ENCODE measurements at regions not wholly inside any gene's neighbourhood (a gene's known extent, or its start where the extent isn't known, plus 50 kb on each side); places are given as distances from the start of the nearest gene placed in this dataset.

DNA sequence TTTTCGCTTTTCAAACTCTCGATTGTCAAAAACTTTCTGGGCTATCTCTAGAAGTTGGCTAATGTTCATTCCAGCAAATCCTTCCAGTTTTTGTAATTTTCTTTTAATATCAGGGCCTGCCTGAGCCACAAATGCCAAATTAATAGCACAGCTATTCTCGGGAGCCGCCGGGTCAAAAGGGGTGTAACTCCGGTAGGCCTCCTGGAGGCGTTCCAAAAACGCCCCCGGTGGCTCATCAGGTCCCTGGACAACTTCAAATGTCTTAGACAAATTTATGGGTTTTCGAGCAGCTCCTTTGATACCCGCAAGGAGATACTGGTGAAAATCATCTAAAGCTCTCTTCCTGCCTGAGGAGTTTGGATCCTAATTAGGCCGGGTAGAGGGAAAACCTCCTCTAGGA lies 117.9 kb upstream of the PZP start:
- H3K9me3 ChIP-seq (ENCODE audit: low read length) = no peaks in the 10 kb centered on the region
- POLR2A ChIA-PET = no interaction called here
- no TSS peak for BruUV-seq (replicated peaks)
- CTCF ChIA-PET (ENCODE audit: unreplicated experiment) = no interaction called here
- TF ChIP-seq EZH2phosphoT487 (IDR thresholded peaks at IDR 0.05; ENCODE audit: borderline replicate concordance, low read depth, low read length) = no peak
- TF ChIP-seq, protein P1, sequence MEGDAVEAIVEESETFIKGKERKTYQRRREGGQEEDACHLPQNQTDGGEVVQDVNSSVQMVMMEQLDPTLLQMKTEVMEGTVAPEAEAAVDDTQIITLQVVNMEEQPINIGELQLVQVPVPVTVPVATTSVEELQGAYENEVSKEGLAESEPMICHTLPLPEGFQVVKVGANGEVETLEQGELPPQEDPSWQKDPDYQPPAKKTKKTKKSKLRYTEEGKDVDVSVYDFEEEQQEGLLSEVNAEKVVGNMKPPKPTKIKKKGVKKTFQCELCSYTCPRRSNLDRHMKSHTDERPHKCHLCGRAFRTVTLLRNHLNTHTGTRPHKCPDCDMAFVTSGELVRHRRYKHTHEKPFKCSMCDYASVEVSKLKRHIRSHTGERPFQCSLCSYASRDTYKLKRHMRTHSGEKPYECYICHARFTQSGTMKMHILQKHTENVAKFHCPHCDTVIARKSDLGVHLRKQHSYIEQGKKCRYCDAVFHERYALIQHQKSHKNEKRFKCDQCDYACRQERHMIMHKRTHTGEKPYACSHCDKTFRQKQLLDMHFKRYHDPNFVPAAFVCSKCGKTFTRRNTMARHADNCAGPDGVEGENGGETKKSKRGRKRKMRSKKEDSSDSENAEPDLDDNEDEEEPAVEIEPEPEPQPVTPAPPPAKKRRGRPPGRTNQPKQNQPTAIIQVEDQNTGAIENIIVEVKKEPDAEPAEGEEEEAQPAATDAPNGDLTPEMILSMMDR (conservative IDR thresholded peaks at IDR 0.05; ENCODE audit: low read length) = no peak
- no peaks in the 10 kb centered on the region for H4K20me1 ChIP-seq (ENCODE audit: insufficient read depth, low read length)
- intact Hi-C loops (cut with micrococcal nuclease; ENCODE audit: unreplicated experiment) = loop anchor here (10.0 kb wide), 1 partner anchor 469 kb away; no protein-coding TSS in a partner anchor
- no peak for DNase-seq (ENCODE audit: low spot score)
- no peak overlapping the region for H3K4me3 ChIP-seq (ENCODE audit: low read depth, low read length, poor library complexity, severe bottlenecking)
- no peak overlapping the region for H3K4me2 ChIP-seq (ENCODE audit: low read length)
- H3K36me3 ChIP-seq (ENCODE audit: insufficient read depth, low read length) = no peaks in the 10 kb centered on the region; the same call in none of the 2 replicates
- no peaks in the 10 kb centered on the region for H3K9me2 ChIP-seq (ENCODE audit: insufficient read depth, low read length)
- H2AFZ ChIP-seq (ENCODE audit: low read length) = no peak overlapping the region
- H3K79me2 ChIP-seq (ENCODE audit: insufficient read depth, low read depth, low read length) = no peaks in the 10 kb centered on the region
- H3K4me1 ChIP-seq (ENCODE audit: insufficient read depth, low read length, poor library complexity, severe bottlenecking) = no peaks in the 10 kb centered on the region
- no peak overlapping the region for H3K27ac ChIP-seq (ENCODE audit: low read depth, low read length, poor library complexity, severe bottlenecking)

DNA sequence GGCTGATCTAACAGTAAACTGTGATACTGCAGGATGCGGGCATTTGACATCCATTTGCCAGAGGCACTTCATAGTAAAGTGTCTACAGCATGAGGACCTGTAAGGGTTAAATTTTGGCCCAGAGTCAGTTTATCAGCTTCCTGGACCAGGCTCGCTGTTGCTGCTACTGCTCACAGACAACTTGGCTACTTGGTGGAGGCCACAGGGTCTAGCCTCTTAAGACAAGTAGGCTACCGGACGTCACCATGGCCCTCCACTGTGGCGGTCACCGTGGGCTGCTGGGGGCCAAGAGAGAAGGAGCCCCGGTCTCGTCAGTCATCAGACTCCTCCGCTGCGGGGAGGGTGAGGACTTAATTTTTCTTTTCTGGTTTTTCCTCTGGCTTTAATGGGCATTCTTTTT lies 117.3 kb upstream of the PZP start:
- TF ChIP-seq, protein P1 (conservative IDR thresholded peaks at IDR 0.05; ENCODE audit: low read length) = no peak
- TF ChIP-seq EZH2phosphoT487 (IDR thresholded peaks at IDR 0.05; ENCODE audit: borderline replicate concordance, low read depth, low read length) = no peak
- intact Hi-C loops (cut with micrococcal nuclease; ENCODE audit: unreplicated experiment) = loop anchor here (10.0 kb wide), 1 partner anchor 469 kb away; no protein-coding TSS in a partner anchor

DNA sequence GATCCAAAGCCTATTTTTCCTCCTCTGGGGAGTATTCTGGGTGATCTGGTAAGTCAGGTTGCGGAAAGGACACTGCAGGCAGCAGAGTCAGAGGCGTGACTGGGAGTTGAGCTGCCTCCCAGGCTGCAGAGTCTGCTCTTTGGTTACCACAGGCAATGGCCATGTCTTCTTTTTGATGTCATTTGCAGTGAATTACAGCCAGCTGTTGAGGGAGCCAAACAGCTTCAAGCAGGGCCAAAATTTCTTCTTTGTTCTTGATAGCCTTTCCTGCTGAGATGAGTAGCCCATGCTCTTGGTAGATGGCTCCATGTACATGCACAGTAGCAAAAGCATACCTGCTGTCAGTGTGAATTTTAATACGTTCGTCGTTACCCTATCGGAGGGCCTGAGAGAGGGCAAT lies 116.6 kb upstream of the PZP start:
- Histone ChIP-seq H4K20me1 (ENCODE audit: insufficient read depth, low read length) (no peaks in the 10 kb centered on the region), H3K4me2 (ENCODE audit: low read length) (no peak overlapping the region), H3K79me2 (ENCODE audit: insufficient read depth, low read depth, low read length) (no peaks in the 10 kb centered on the region), H3K4me1 (ENCODE audit: insufficient read depth, low read length, poor library complexity, severe bottlenecking) (peaks cover 4% of the 10 kb centered on the region), H3K27ac (ENCODE audit: low read depth, low read length, poor library complexity, severe bottlenecking) (no peak overlapping the region), H2AFZ (ENCODE audit: low read length) (no peak overlapping the region), H3K9me2 (ENCODE audit: insufficient read depth, low read length) (no peaks in the 10 kb centered on the region), H3K9me3 (ENCODE audit: low read length) (no peaks in the 10 kb centered on the region), H3K36me3 (ENCODE audit: insufficient read depth, low read length) (no peaks in the 10 kb centered on the region; the same call in 1 of the 2 replicates), H3K4me3 (ENCODE audit: low read depth, low read length, poor library complexity, severe bottlenecking) (no peak overlapping the region)
- DNase-seq (ENCODE audit: low spot score) = no peak
- no TSS peak for BruUV-seq (replicated peaks)
- ChIA-PET CTCF (ENCODE audit: unreplicated experiment) (no interaction called here), POLR2A (no interaction called here)
- TF ChIP-seq, protein P1 (conservative IDR thresholded peaks at IDR 0.05; ENCODE audit: low read length) = no peak
- TF ChIP-seq EZH2phosphoT487 (IDR thresholded peaks at IDR 0.05; ENCODE audit: borderline replicate concordance, low read depth, low read length) = no peak
- intact Hi-C loops (cut with micrococcal nuclease; ENCODE audit: unreplicated experiment) = loop anchor here (10.0 kb wide), 1 partner anchor 470 kb away; no protein-coding TSS in a partner anchor

More for the DNA sequence above, 117.3 kb upstream of the PZP start:
- no peak overlapping the region for H3K4me2 ChIP-seq (ENCODE audit: low read length)
- POLR2A ChIA-PET = no interaction called here
- no peak overlapping the region for H2AFZ ChIP-seq (ENCODE audit: low read length)
- H3K79me2 ChIP-seq (ENCODE audit: insufficient read depth, low read depth, low read length) = no peaks in the 10 kb centered on the region
- CTCF ChIA-PET (ENCODE audit: unreplicated experiment) = no interaction called here
- no TSS peak for BruUV-seq (replicated peaks)
- H4K20me1 ChIP-seq (ENCODE audit: insufficient read depth, low read length) = no peaks in the 10 kb centered on the region
- no peaks in the 10 kb centered on the region for H3K9me2 ChIP-seq (ENCODE audit: insufficient read depth, low read length)
- no peaks in the 10 kb centered on the region for H3K9me3 ChIP-seq (ENCODE audit: low read length)
- no peak for DNase-seq (ENCODE audit: low spot score)
- H3K4me1 ChIP-seq (ENCODE audit: insufficient read depth, low read length, poor library complexity, severe bottlenecking) = no peaks in the 10 kb centered on the region
- H3K36me3 ChIP-seq (ENCODE audit: insufficient read depth, low read length) = no peaks in the 10 kb centered on the region; the same call in 1 of the 2 replicates
- no peak overlapping the region for H3K27ac ChIP-seq (ENCODE audit: low read depth, low read length, poor library complexity, severe bottlenecking)
- H3K4me3 ChIP-seq (ENCODE audit: low read depth, low read length, poor library complexity, severe bottlenecking) = no peak overlapping the region
